SH-SY5Y (cell line): ENCODE measurements at regions not wholly inside any gene's neighbourhood (a gene's known extent, or its start where the extent isn't known, plus 50 kb on each side); places are given as distances from the start of the nearest gene placed in this dataset.

Source experiments
- GATA2 ChIP-seq: IDR thresholded peaks from 2 replicates; pipeline ENCODE4 v1.6.1; 2011; ENCODE audit warnings: mild to moderate bottlenecking, low read depth, low read length
- GATA3 ChIP-seq: IDR thresholded peaks from 2 replicates; pipeline ENCODE4 v1.6.1; 2011; ENCODE audit warnings: low read depth, mild to moderate bottlenecking, low read length, moderate library complexity

GRCh38 chr4:42277291-42277690 lies 120.0 kb upstream of the SHISA3 start:
- TF ChIP-seq GATA3 (no peak), GATA2 (no peak)

GRCh38 chr4:42278709-42279324 lies 118.5 kb upstream of the SHISA3 start:
- TF ChIP-seq GATA2 (no peak), GATA3 (no peak)

GRCh38 chr4:42280327-42281095 lies 116.8 kb upstream of the SHISA3 start:
- TF ChIP-seq GATA2 (no peak), GATA3 (no peak)

GRCh38 chr4:42281324-42282020 lies 115.8 kb upstream of the SHISA3 start:
- TF ChIP-seq GATA2: no peak
- TF ChIP-seq GATA3: no peak

GRCh38 chr4:42282081-42282901 lies 115.0 kb upstream of the SHISA3 start:
- no peak for TF ChIP-seq GATA2
- no peak for TF ChIP-seq GATA3

- no peak for TF ChIP-seq GATA3
- no peak for TF ChIP-seq GATA2
Measured at GRCh38 chr4:42284030-42284429, 113.3 kb upstream of the SHISA3 start.

GRCh38 chr4:42293967-42294813 lies 103.1 kb upstream of the SHISA3 start:
- TF ChIP-seq GATA2: no peak
- no peak for TF ChIP-seq GATA3

GRCh38 chr4:42296196-42296595 lies 101.1 kb upstream of the SHISA3 start:
- TF ChIP-seq GATA3 (no peak), GATA2 (no peak)

- TF ChIP-seq GATA3: no peak
Measured at GRCh38 chr4:42302348-42302747, 94.9 kb upstream of the SHISA3 start.

- no peak for TF ChIP-seq GATA3
- peak; percentile 53; the same call in 1 of the 2 replicates for TF ChIP-seq GATA2
Measured at GRCh38 chr4:42306221-42307109, 90.8 kb upstream of the SHISA3 start.

- TF ChIP-seq GATA2: no peak
- no peak for TF ChIP-seq GATA3
Measured at GRCh38 chr4:42308247-42308646, 89.0 kb upstream of the SHISA3 start.

GRCh38 chr4:42309361-42310260 lies 87.7 kb upstream of the SHISA3 start:
- TF ChIP-seq GATA3 (peak; percentile 56), GATA2 (peak; percentile 47)
